ENCODE measurements at regions not wholly inside any gene's neighbourhood (a gene's known extent, or its start where the extent isn't known, plus 50 kb on each side); places are given as distances from the start of the nearest gene placed in this dataset.

GRCh38 chr9:81814794-81815464, 113.3 kb upstream of the SPATA31D4 start (continued):
- TF ChIP-seq AFF1 (IDR thresholded peaks at IDR 0.05; ENCODE audit: low read depth in 1 of 2, partially characterized antibody in 2 of 2), result no peak
- TF ChIP-seq MAFG (tag; conservative IDR thresholded peaks at IDR 0.05), result no peak
- no peak for TF ChIP-seq NR3C1 (CRISPR knock-in tag; IDR thresholded peaks at IDR 0.05)

GRCh38 chr9:81815781-81816180, 112.4 kb upstream of the SPATA31D4 start:
- H4K20me1 ChIP-seq (replicated peaks; ENCODE audit: control insufficient read depth, insufficient read depth, low read length), result no peaks in the 10 kb centered on the region
- no peak for DNase-seq (ENCODE audit: extremely low read depth in 1 of 4, low spot score in 3 of 4)
- no peak for ATAC-seq
- ChIA-PET POLR2A (interaction anchor here (0.7 kb wide), 1 partner anchor 34 kb away, joined by 3 read pairs; no protein-coding TSS in a partner anchor), CTCF (ENCODE audit: low intra/inter-chr PET ratio) (no interaction called here)
- 0% methylated on average over 1 of the region's 3 CpGs for WGBS (ENCODE audit: insufficient coverage, low coverage, missing lambda C conversion rate)
- no peak overlapping the region for H3K27ac ChIP-seq (ENCODE audit: extremely low read depth, low read depth, low read length)
- no peak for FAIRE-seq
- no peak overlapping the region for H3K4me2 ChIP-seq (ENCODE audit: insufficient read depth, low read length)
- no peaks in the 10 kb centered on the region for H3K9me1 ChIP-seq (ENCODE audit: control insufficient read depth, insufficient read depth, low read length)
- no peak overlapping the region for H3K9ac ChIP-seq (ENCODE audit: insufficient read depth in 1 of 2, low read depth in 2 of 2, low read length in 2 of 2)
- H3K36me3 ChIP-seq (ENCODE audit: control insufficient read depth, insufficient read depth, low read length), result no peaks in the 10 kb centered on the region
- H3K79me2 ChIP-seq (ENCODE audit: control insufficient read depth, insufficient read depth, low read length), result no peaks in the 10 kb centered on the region
- H3K4me1 ChIP-seq (replicated peaks in 1 of 2; ENCODE audit: control insufficient read depth in 2 of 2, insufficient read depth in 2 of 2, low read length in 2 of 2), result no peaks in the 10 kb centered on the region
- H2AFZ ChIP-seq (ENCODE audit: low read depth, low read length), result no peak overlapping the region
- no peaks in the 10 kb centered on the region for H3K9me3 ChIP-seq (replicated peaks; ENCODE audit: control insufficient read depth, insufficient read depth, low read depth, low read length)
- intact Hi-C loops (cut with micrococcal nuclease) (no loop called here), in situ Hi-C loops (cut with MboI) (no loop called here)
- TF ChIP-seq ZNF589 (CRISPR knock-in tag; IDR thresholded peaks at IDR 0.05; ENCODE audit: low read depth) (no peak), CGGBP1 (CRISPR knock-in tag; IDR thresholded peaks at IDR 0.05) (no peak), TEAD2 (tag; IDR thresholded peaks at IDR 0.05) (no peak)
- no peaks in the 10 kb centered on the region for H3K27me3 ChIP-seq (ENCODE audit: control insufficient read depth in 2 of 2, insufficient read depth in 2 of 2, low read length in 2 of 2)
- no TSS peak for BruUV-seq (replicated peaks)
- H3K4me3 ChIP-seq, result no peak overlapping the region

Data from K562 (cell line).